PC-3 (cell line): ENCODE measurements at regions not wholly inside any gene's neighbourhood (a gene's known extent, or its start where the extent isn't known, plus 50 kb on each side); places are given as distances from the start of the nearest gene placed in this dataset.
A peak's percentile ranks its signal among the peaks of the same experiment; 100 is the strongest.

Source experiments
- ATAC-seq: fragments of 200-7000 bp; cut with Tn5 transposase; 2 replicates; pipeline ENCODE4 v1.9.1; 2020; ENCODE audit warnings: mild to moderate bottlenecking, moderate library complexity
- BruUV-seq: library from RNA; stranded (reverse); fragments of 400-500 nt; replicated peaks from 2 replicates; lab custom pipeline; 2021; lab: Mats Ljungman, UMichigan
- CTCF ChIA-PET: fragments of 300-600 bp; sonication (Branson Sonifier 250); formaldehyde crosslinking; loops from one replicate; lab custom pipeline; 2022; ENCODE audit warnings: antibody characterized with exemption; lab: Charles Lee
- POLR2A ChIA-PET: fragments of 300-600 bp; sonication (Branson Sonifier 250); formaldehyde crosslinking; loops from one replicate; lab custom pipeline; 2022; ENCODE audit warnings: antibody characterized with exemption; ENCODE audit not compliant: unreplicated experiment; lab: Charles Lee
- DNase-seq: peaks from one replicate; pipeline ENCODE4 v3.0.0-alpha.2; 2015
- H2AFZ ChIP-seq: fragments of 300-600 bp; sonication (generic); 2 replicates; pipeline ENCODE4 v1.6.0; 2016; ENCODE audit warnings: antibody characterized with exemption, low read length
- H3F3A ChIP-seq: fragments of 300-600 bp; sonication (generic); one replicate; pipeline ENCODE4 v1.6.0; 2017; ENCODE audit warnings: antibody characterized with exemption, low read length, control low read depth, mild to moderate bottlenecking; ENCODE audit not compliant: unreplicated experiment
- H3K27ac ChIP-seq: fragments of 300-600 bp; sonication (generic); 2 replicates; pipeline ENCODE4 v1.5.1; 2016; ENCODE audit warnings: mild to moderate bottlenecking, low read length
- H3K27me3 ChIP-seq: fragments of 300-600 bp; sonication (generic); 2 replicates; pipeline ENCODE4 v1.6.1; 2016; ENCODE audit warnings: low read length, mixed read lengths
- H3K36me3 ChIP-seq: fragments of 300-600 bp; sonication (generic); 2 replicates; pipeline ENCODE4 v1.6.1; 2016; ENCODE audit warnings: low read depth, mixed run types, low read length, mixed read lengths
- H3K4me1 ChIP-seq: fragments of 300-600 bp; sonication (generic); 2 replicates; pipeline ENCODE4 v1.5.1; 2016; ENCODE audit warnings: low read length; ENCODE audit not compliant: insufficient read depth
- H3K4me2 ChIP-seq: fragments of 300-600 bp; sonication (generic); 2 replicates; pipeline ENCODE4 v1.6.0; 2016; ENCODE audit warnings: low read length
- H3K4me3 ChIP-seq: fragments of 300-600 bp; sonication (generic); 2 replicates; pipeline ENCODE4 v1.5.1; 2016; ENCODE audit warnings: mild to moderate bottlenecking, low read length, mixed read lengths
- H3K79me2 ChIP-seq: fragments of 300-600 bp; sonication (generic); 2 replicates; pipeline ENCODE4 v1.6.1; 2017; ENCODE audit warnings: low read length, mixed read lengths
- H3K9ac ChIP-seq: fragments of 300-600 bp; sonication (generic); 2 replicates; pipeline ENCODE4 v1.6.0; 2016; ENCODE audit warnings: mild to moderate bottlenecking, low read length
- H3K9me2 ChIP-seq: fragments of 300-600 bp; sonication (generic); replicated peaks from 2 replicates; pipeline ENCODE4 v1.6.1; 2016; ENCODE audit warnings: mixed run types, low read length, mixed read lengths
- H3K9me3 ChIP-seq: fragments of 300-600 bp; sonication (generic); 2 replicates; pipeline ENCODE4 v1.6.1; 2016; ENCODE audit warnings: low read length, mixed read lengths
- H4K20me1 ChIP-seq: fragments of 300-600 bp; sonication (generic); 2 replicates; pipeline ENCODE4 v1.6.1; 2016; ENCODE audit warnings: low read length, mixed read lengths
- EZH2 ChIP-seq: fragments of 300-600 bp; sonication (generic); IDR thresholded peaks from one replicate; pipeline ENCODE4 v1.6.1; 2017; ENCODE audit warnings: antibody characterized with exemption, mild to moderate bottlenecking, low read length; ENCODE audit not compliant: unreplicated experiment
- EZH2phosphoT487 ChIP-seq: fragments of 300-600 bp; sonication (generic); IDR thresholded peaks from 2 replicates; pipeline ENCODE4 v1.6.1; 2018; ENCODE audit warnings: mild to moderate bottlenecking, antibody characterized with exemption, low read length, borderline replicate concordance
- intact Hi-C: fragments of 100-400 bp; cut with micrococcal nuclease; formaldehyde crosslinking; loops from 2 replicates; pipeline ENCODE4 v1.9.0; 2023
- TF ChIP-seq, protein P1 (sequence below): fragments of 300-600 bp; sonication (generic); conservative IDR thresholded peaks from 2 replicates; pipeline ENCODE4 v1.5.1; 2017; ENCODE audit warnings: antibody characterized with exemption, low read depth, mild to moderate bottlenecking, low read length

DNA sequence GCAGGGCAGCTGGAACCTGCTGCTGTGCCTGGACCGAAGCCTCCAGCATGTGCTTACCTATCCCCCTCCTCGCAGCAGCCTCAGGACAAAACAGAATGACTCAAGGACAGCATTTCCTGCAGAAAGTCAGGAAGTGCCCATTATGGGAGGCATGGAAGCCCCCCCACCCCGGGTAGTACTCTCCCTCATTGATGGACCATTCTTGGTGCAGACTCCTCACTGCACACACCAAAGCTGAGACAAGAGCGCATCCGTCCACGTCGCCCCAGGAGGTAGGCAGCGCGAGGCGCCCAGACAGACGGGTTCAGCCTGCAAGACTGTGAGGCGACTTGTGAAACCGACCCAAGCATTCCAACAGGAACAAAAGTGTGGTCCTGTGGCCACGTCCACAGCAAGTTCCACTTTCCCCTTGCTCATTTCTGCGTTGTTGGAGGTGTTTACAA lies 243.9 kb upstream of the ATXN7L3B start:
- Histone ChIP-seq H3K27me3 (no peaks in the 10 kb centered on the region), H4K20me1 (no peaks in the 10 kb centered on the region), H3F3A (no peaks in the 10 kb centered on the region), H3K9ac (no peak overlapping the region), H3K4me3 (no peak overlapping the region), H3K4me2 (no peak overlapping the region), H3K9me3 (no peaks in the 10 kb centered on the region), H3K36me3 (no peaks in the 10 kb centered on the region), H3K27ac (no peak overlapping the region), H3K9me2 (no peaks in the 10 kb centered on the region), H3K4me1 (no peaks in the 10 kb centered on the region), H2AFZ (no peak overlapping the region), H3K79me2 (no peaks in the 10 kb centered on the region)
- TF ChIP-seq, protein P1, sequence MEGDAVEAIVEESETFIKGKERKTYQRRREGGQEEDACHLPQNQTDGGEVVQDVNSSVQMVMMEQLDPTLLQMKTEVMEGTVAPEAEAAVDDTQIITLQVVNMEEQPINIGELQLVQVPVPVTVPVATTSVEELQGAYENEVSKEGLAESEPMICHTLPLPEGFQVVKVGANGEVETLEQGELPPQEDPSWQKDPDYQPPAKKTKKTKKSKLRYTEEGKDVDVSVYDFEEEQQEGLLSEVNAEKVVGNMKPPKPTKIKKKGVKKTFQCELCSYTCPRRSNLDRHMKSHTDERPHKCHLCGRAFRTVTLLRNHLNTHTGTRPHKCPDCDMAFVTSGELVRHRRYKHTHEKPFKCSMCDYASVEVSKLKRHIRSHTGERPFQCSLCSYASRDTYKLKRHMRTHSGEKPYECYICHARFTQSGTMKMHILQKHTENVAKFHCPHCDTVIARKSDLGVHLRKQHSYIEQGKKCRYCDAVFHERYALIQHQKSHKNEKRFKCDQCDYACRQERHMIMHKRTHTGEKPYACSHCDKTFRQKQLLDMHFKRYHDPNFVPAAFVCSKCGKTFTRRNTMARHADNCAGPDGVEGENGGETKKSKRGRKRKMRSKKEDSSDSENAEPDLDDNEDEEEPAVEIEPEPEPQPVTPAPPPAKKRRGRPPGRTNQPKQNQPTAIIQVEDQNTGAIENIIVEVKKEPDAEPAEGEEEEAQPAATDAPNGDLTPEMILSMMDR: no peak
- TF ChIP-seq EZH2phosphoT487: no peak
- TF ChIP-seq EZH2: no peak
- DNase-seq: no peak
- ATAC-seq: no peak
- CTCF ChIA-PET: no interaction called here
- no TSS peak for BruUV-seq
- intact Hi-C loops: no loop called here
- POLR2A ChIA-PET: no interaction called here

DNA sequence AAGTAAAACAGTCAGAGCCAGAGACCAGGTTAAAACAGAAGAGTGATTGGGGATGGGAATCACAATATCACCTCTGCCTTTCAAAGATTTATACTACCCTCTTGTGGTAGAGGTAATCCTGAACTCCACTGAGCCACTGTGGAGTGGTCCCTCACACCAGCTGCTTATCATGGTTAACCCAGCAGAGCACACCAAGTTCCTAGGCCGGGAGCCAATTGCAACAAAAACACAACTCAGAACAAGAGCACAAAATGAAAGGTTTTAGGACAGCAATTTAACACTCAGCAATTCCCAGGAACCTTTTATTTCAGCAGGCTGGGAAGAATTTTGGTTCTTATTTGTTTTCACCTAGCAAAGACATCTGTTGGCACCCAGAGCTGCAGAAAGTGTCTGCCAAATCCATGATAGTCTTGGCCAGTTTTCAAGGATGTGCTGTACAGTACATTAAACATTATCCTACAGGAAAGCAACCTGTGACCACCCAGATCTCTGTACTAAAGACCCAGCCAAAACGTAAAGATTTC lies 220.5 kb upstream of the ATXN7L3B start:
- Histone ChIP-seq H3K27ac (no peak overlapping the region), H3K27me3 (no peaks in the 10 kb centered on the region), H3K9me3 (no peaks in the 10 kb centered on the region), H3K4me3 (no peak overlapping the region), H2AFZ (no peak overlapping the region), H3K79me2 (no peaks in the 10 kb centered on the region), H3F3A (no peaks in the 10 kb centered on the region), H3K9ac (no peak overlapping the region), H4K20me1 (no peaks in the 10 kb centered on the region), H3K9me2 (no peaks in the 10 kb centered on the region), H3K4me2 (no peak overlapping the region), H3K4me1 (peaks cover 6% of the 10 kb centered on the region; the same call in 1 of the 2 replicates), H3K36me3 (no peaks in the 10 kb centered on the region)
- CTCF ChIA-PET: interaction anchor here (1.3 to 2.0 kb wide), 2 partner anchors 98 to 295 kb away, joined by 4 to 9 read pairs; no protein-coding TSS in a partner anchor
- no TSS peak for BruUV-seq
- intact Hi-C loops: loop anchor here (1.0 to 5.0 kb wide), 6 partner anchors 95 to 1970 kb away; partner anchors contain the start of gene ATXN7L3B
- POLR2A ChIA-PET: no interaction called here
- peak; percentile 72 for DNase-seq
- ATAC-seq: peak; percentile 98
- TF ChIP-seq EZH2phosphoT487 (no peak), EZH2 (no peak)
- TF ChIP-seq, protein P1: peak; percentile 81

GRCh38 chr12:74317741-74318140 lies 219.9 kb upstream of the ATXN7L3B start:
- H3K27ac ChIP-seq: no peak overlapping the region
- CTCF ChIA-PET: interaction anchor here (1.3 to 2.0 kb wide), 2 partner anchors 97 to 296 kb away, joined by 4 to 9 read pairs; no protein-coding TSS in a partner anchor
- H3K9me2 ChIP-seq: no peaks in the 10 kb centered on the region
- H4K20me1 ChIP-seq: no peaks in the 10 kb centered on the region
- no peak overlapping the region for H3K9ac ChIP-seq
- H3K27me3 ChIP-seq: no peaks in the 10 kb centered on the region
- intact Hi-C loops: loop anchor here (1.0 to 5.0 kb wide), 6 partner anchors 95 to 1970 kb away; partner anchors contain the start of gene ATXN7L3B
- H2AFZ ChIP-seq: no peak overlapping the region
- no peaks in the 10 kb centered on the region for H3K9me3 ChIP-seq
- POLR2A ChIA-PET: no interaction called here
- peaks cover 6% of the 10 kb centered on the region; the same call in 1 of the 2 replicates for H3K4me1 ChIP-seq
- H3K79me2 ChIP-seq: no peaks in the 10 kb centered on the region
- TF ChIP-seq, protein P1: no peak
- TF ChIP-seq EZH2: no peak
- H3F3A ChIP-seq: no peaks in the 10 kb centered on the region
- ATAC-seq (no peak), DNase-seq (no peak)
- no TSS peak for BruUV-seq
- no peak overlapping the region for H3K4me3 ChIP-seq
- no peak overlapping the region for H3K4me2 ChIP-seq
- H3K36me3 ChIP-seq: no peaks in the 10 kb centered on the region
